HEK293T (cell line): ENCODE measurements at regions not wholly inside any gene's neighbourhood (a gene's known extent, or its start where the extent isn't known, plus 50 kb on each side); places are given as distances from the start of the nearest gene placed in this dataset.

Source experiments
- ARNT ChIP-seq: fragments of 450-650 bp; IDR thresholded peaks from 2 replicates; pipeline ENCODE4 v1.6.1; 2017; ENCODE audit warnings: mild to moderate bottlenecking
- BHLHE40 ChIP-seq: fragments of 450-650 bp; IDR thresholded peaks from 2 replicates; pipeline ENCODE4 v1.6.1; 2016; ENCODE audit warnings: mild to moderate bottlenecking, moderate library complexity, borderline replicate concordance
- ELF4 ChIP-seq: fragments of 450-650 bp; IDR thresholded peaks from 2 replicates; pipeline ENCODE4 v1.6.1; 2017; ENCODE audit warnings: antibody characterized with exemption
- FOXA1 ChIP-seq: fragments of 450-650 bp; IDR thresholded peaks from 2 replicates; pipeline ENCODE4 v1.6.1; 2016; ENCODE audit warnings: mild to moderate bottlenecking
- FOXK2 ChIP-seq: fragments of 450-650 bp; IDR thresholded peaks from 2 replicates; pipeline ENCODE4 v1.6.1; 2016; ENCODE audit warnings: mild to moderate bottlenecking
- FOXM1 ChIP-seq: fragments of 450-650 bp; IDR thresholded peaks from 2 replicates; pipeline ENCODE4 v1.6.1; 2017; ENCODE audit warnings: mild to moderate bottlenecking, borderline replicate concordance
- L3MBTL2 ChIP-seq: fragments of 450-650 bp; conservative IDR thresholded peaks from 2 replicates; pipeline ENCODE4 v1.6.1; 2016; ENCODE audit warnings: mild to moderate bottlenecking
- LEF1 ChIP-seq: fragments of 450-650 bp; IDR thresholded peaks from 2 replicates; pipeline ENCODE4 v1.6.1; 2017; ENCODE audit warnings: mild to moderate bottlenecking, borderline replicate concordance
- NFRKB ChIP-seq: fragments of 450-650 bp; IDR thresholded peaks from 2 replicates; pipeline ENCODE4 v1.6.1; 2016; ENCODE audit warnings: mild to moderate bottlenecking, moderate library complexity
- SP1 ChIP-seq: fragments of 450-650 bp; IDR thresholded peaks from 2 replicates; pipeline ENCODE4 v1.6.1; 2017
- SUZ12 ChIP-seq: fragments of 450-650 bp; IDR thresholded peaks from 2 replicates; pipeline ENCODE4 v1.6.1; 2016; ENCODE audit warnings: mild to moderate bottlenecking
- TARDBP ChIP-seq: fragments of 450-650 bp; IDR thresholded peaks from 2 replicates; pipeline ENCODE4 v1.6.1; 2016
- ZNF384 ChIP-seq: fragments of 450-650 bp; IDR thresholded peaks from 2 replicates; pipeline ENCODE4 v1.6.1; 2016
- TF ChIP-seq, protein P1 (sequence below): fragments of 450-650 bp; IDR thresholded peaks from 2 replicates; pipeline ENCODE4 v1.6.1; 2016

DNA sequence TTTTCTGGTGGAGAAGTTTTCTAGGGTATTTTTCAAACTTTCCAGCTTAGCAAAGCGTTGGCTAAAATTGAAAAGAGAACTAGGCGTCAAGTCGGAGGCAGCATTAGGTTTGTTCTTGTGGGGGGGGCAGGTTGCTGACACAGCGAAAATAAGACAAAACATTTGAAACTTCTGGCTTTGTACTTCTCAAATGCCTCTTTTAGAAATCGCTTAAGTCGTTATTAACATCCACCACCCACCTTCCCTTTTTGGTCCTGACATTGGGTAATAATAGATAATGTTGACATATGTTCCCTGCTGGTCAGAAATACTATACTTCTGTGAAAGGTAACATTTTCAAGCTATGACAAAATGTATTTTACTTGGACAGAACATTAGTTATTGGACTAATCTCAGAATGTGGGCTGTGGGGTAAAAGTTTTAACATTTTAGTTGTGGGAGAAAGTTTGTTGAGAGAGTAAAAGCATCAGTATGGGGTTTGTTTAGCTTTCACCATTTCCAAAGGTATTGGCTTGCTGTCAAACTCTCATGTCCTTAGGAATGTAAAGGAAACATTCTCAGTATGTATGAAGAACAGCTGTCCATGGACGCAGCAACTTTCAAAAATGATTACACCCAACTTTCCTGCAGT, 88.1 kb upstream of the ZEB2 start:
- TF ChIP-seq ARNT (no peak), SUZ12 (no peak), NFRKB (no peak), FOXA1 (no peak), L3MBTL2 (no peak), FOXK2 (no peak), FOXM1 (no peak), TARDBP (no peak), ELF4 (no peak), SP1 (no peak), ZNF384 (no peak), LEF1 (no peak), BHLHE40 (no peak)
- TF ChIP-seq, protein P1, sequence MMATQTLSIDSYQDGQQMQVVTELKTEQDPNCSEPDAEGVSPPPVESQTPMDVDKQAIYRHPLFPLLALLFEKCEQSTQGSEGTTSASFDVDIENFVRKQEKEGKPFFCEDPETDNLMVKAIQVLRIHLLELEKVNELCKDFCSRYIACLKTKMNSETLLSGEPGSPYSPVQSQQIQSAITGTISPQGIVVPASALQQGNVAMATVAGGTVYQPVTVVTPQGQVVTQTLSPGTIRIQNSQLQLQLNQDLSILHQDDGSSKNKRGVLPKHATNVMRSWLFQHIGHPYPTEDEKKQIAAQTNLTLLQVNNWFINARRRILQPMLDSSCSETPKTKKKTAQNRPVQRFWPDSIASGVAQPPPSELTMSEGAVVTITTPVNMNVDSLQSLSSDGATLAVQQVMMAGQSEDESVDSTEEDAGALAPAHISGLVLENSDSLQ: no peak
